GM12892 (cell line): ENCODE measurements at regions not wholly inside any gene's neighbourhood (a gene's known extent, or its start where the extent isn't known, plus 50 kb on each side); places are given as distances from the start of the nearest gene placed in this dataset.

Source experiments
- DNase-seq: peaks from one replicate; pipeline ENCODE4 v3.0.0; 2011; ENCODE audit not compliant: insufficient read length
- FAIRE-seq: peaks from 2 replicates; lab custom pipeline; 2011; peaks lifted over from hg19 to GRCh38; lab: Jason Lieb, UNC
- POLR2A ChIP-seq: IDR thresholded peaks from 2 replicates; pipeline ENCODE4 v1.6.1; 2011; ENCODE audit warnings: low read depth, low read length, control low read depth
- POLR2AphosphoS5 ChIP-seq: IDR thresholded peaks from 2 replicates; pipeline ENCODE4 v1.6.1; 2011; ENCODE audit warnings: low read depth, low read length, control low read depth
- TAF1 ChIP-seq: IDR thresholded peaks from 2 replicates; pipeline ENCODE4 v1.6.1; 2011; ENCODE audit warnings: low read depth, mild to moderate bottlenecking, control low read depth, low read length, borderline replicate concordance

- DNase-seq, result no peak
- TF ChIP-seq POLR2A (no peak), TAF1 (no peak), POLR2AphosphoS5 (no peak)
- FAIRE-seq, result no peak
Measured at GRCh38 chrX:75582511-75582910, 59.7 kb upstream of the ZDHHC15 start.
